HEK293 (cell line): ENCODE measurements at regions not wholly inside any gene's neighbourhood (a gene's known extent, or its start where the extent isn't known, plus 50 kb on each side); places are given as distances from the start of the nearest gene placed in this dataset.
A peak's percentile ranks its signal among the peaks of the same experiment; 100 is the strongest.

Experiments used
- CTCF ChIP-seq: fragments of 450-650 bp; formaldehyde crosslinking; IDR thresholded peaks from 2 replicates; pipeline ENCODE4 v1.5.1; 2016; ENCODE audit warnings: missing biosample characterization, missing genetic modification characterization
- ZNF654 ChIP-seq: fragments of 450-650 bp; formaldehyde crosslinking; IDR thresholded peaks from 2 replicates; pipeline ENCODE4 v1.5.1; 2016; ENCODE audit warnings: low read depth, missing biosample characterization, missing genetic modification characterization
- ZNF785 ChIP-seq: fragments of 450-650 bp; formaldehyde crosslinking; IDR thresholded peaks from 2 replicates; pipeline ENCODE4 v1.5.1; 2016; ENCODE audit warnings: missing biosample characterization, missing genetic modification characterization
- TF ChIP-seq, protein P1 (sequence below): sonication (generic); formaldehyde crosslinking; IDR thresholded peaks from 2 replicates; pipeline ENCODE4 v1.8.1; 2022; ENCODE audit warnings: mild to moderate bottlenecking, moderate library complexity, missing genetic modification reagents
- TF ChIP-seq, protein P2 (sequence below): fragments of 450-650 bp; formaldehyde crosslinking; IDR thresholded peaks from 2 replicates; pipeline ENCODE4 v1.5.1; 2016; ENCODE audit warnings: missing biosample characterization, missing genetic modification characterization

- peak; percentile 17; the same call in 1 of the 2 replicates for TF ChIP-seq CTCF (tag by site-specific recombination)
- no peak for TF ChIP-seq ZNF785 (tag by site-specific recombination)
- TF ChIP-seq ZNF654 (tag by site-specific recombination) = no peak
- TF ChIP-seq, protein P1, sequence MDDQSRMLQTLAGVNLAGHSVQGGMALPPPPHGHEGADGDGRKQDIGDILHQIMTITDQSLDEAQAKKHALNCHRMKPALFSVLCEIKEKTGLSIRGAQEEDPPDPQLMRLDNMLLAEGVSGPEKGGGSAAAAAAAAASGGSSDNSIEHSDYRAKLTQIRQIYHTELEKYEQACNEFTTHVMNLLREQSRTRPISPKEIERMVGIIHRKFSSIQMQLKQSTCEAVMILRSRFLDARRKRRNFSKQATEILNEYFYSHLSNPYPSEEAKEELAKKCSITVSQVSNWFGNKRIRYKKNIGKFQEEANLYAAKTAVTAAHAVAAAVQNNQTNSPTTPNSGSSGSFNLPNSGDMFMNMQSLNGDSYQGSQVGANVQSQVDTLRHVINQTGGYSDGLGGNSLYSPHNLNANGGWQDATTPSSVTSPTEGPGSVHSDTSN (CRISPR knock-in tag) = no peak
- TF ChIP-seq, protein P2, sequence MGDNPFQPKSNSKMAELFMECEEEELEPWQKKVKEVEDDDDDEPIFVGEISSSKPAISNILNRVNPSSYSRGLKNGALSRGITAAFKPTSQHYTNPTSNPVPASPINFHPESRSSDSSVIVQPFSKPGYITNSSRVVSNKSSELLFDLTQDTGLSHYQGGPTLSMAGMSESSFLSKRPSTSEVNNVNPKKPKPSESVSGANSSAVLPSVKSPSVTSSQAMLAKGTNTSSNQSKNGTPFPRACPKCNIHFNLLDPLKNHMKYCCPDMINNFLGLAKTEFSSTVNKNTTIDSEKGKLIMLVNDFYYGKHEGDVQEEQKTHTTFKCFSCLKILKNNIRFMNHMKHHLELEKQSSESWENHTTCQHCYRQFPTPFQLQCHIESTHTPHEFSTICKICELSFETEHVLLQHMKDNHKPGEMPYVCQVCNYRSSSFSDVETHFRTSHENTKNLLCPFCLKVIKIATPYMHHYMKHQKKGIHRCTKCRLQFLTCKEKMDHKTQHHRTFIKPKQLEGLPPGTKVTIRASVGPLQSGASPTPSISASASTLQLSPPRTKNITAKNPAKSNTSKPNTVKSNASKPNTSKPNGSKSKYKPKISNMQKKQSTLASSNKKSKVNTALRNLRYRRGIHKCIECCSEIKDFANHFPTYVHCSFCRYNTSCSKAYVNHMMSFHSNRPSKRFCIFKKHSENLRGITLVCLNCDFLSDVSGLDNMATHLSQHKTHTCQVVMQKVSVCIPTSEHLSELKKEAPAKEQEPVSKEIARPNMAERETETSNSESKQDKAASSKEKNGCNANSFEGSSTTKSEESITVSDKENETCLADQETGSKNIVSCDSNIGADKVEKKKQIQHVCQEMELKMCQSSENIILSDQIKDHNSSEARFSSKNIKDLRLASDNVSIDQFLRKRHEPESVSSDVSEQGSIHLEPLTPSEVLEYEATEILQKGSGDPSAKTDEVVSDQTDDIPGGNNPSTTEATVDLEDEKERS (tag by site-specific recombination) = no peak
These were observed 105.1 kb downstream of the NDUFA12 start for GRCh38 chr12:94898388-94898787.
